ENCODE measurements at regions not wholly inside any gene's neighbourhood (a gene's known extent, or its start where the extent isn't known, plus 50 kb on each side); places are given as distances from the start of the nearest gene placed in this dataset.

DNA sequence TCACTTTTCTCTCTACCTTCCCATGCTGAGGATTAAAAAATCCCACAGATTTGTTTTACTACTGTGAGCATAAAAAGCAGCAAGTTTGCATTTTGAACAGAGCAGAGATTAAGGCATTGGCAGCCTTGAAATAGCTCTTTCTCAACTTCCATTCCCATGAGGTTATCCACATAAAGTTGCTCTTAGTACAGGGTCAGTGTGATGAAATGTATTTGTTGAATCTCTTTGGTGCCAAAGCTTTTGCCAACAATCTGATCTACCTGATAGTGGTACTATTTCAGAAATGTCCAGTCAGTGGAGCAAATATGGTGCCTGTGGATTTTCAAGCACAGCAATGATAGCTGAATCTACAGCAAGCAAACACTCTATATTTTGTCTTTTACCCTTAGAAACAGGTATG, 254.8 kb downstream of the INHBA start:
- Mint-ChIP-seq H3K4me3 (no peak overlapping the region), H3K36me3 (ENCODE audit: low read depth) (no peaks in the 10 kb centered on the region), H3K27ac (no peak overlapping the region), H3K9me3 (no peaks in the 10 kb centered on the region), H3K27me3 (ENCODE audit: insufficient read depth, low read depth, poor library complexity) (peaks cover 2% of the 10 kb centered on the region), H3K4me1 (peaks cover 16% of the 10 kb centered on the region; the same call in 2 of the 3 replicates)
- H3K9me2 ChIP-seq (ENCODE audit: insufficient read depth) = peaks cover 5% of the 10 kb centered on the region
- ATAC-seq (no peak), DNase-seq (ENCODE audit: low spot score) (no peak)
- H3K27ac ChIP-seq (ENCODE audit: low read depth) = no peak overlapping the region
- H4K20me1 ChIP-seq (replicated peaks; ENCODE audit: insufficient read depth) = no peaks in the 10 kb centered on the region
- no peaks in the 10 kb centered on the region for H3K79me2 ChIP-seq (replicated peaks; ENCODE audit: insufficient read depth)
- TF ChIP-seq JUNB (IDR thresholded peaks at IDR 0.05; ENCODE audit: unreplicated experiment) (no peak), POLR2AphosphoS5 (IDR thresholded peaks at IDR 0.05; ENCODE audit: low read depth) (no peak), NANOG (IDR thresholded peaks at IDR 0.05; ENCODE audit: borderline replicate concordance) (no peak), ZNF331 (CRISPR knock-in tag; IDR thresholded peaks at IDR 0.05; ENCODE audit: low read depth) (no peak), STAT1 (IDR thresholded peaks at IDR 0.05; ENCODE audit: unreplicated experiment) (no peak), ZNF114 (CRISPR knock-in tag; IDR thresholded peaks at IDR 0.05) (no peak), EZH2phosphoT487 (IDR thresholded peaks at IDR 0.05; ENCODE audit: unreplicated experiment) (no peak), ETS1 (IDR thresholded peaks at IDR 0.05) (no peak), CREB1 (CRISPR knock-in tag; IDR thresholded peaks at IDR 0.05; ENCODE audit: low read depth) (no peak), EZH2 (IDR thresholded peaks at IDR 0.05; ENCODE audit: low read depth, unreplicated experiment) (no peak)
- TF ChIP-seq, protein P1, sequence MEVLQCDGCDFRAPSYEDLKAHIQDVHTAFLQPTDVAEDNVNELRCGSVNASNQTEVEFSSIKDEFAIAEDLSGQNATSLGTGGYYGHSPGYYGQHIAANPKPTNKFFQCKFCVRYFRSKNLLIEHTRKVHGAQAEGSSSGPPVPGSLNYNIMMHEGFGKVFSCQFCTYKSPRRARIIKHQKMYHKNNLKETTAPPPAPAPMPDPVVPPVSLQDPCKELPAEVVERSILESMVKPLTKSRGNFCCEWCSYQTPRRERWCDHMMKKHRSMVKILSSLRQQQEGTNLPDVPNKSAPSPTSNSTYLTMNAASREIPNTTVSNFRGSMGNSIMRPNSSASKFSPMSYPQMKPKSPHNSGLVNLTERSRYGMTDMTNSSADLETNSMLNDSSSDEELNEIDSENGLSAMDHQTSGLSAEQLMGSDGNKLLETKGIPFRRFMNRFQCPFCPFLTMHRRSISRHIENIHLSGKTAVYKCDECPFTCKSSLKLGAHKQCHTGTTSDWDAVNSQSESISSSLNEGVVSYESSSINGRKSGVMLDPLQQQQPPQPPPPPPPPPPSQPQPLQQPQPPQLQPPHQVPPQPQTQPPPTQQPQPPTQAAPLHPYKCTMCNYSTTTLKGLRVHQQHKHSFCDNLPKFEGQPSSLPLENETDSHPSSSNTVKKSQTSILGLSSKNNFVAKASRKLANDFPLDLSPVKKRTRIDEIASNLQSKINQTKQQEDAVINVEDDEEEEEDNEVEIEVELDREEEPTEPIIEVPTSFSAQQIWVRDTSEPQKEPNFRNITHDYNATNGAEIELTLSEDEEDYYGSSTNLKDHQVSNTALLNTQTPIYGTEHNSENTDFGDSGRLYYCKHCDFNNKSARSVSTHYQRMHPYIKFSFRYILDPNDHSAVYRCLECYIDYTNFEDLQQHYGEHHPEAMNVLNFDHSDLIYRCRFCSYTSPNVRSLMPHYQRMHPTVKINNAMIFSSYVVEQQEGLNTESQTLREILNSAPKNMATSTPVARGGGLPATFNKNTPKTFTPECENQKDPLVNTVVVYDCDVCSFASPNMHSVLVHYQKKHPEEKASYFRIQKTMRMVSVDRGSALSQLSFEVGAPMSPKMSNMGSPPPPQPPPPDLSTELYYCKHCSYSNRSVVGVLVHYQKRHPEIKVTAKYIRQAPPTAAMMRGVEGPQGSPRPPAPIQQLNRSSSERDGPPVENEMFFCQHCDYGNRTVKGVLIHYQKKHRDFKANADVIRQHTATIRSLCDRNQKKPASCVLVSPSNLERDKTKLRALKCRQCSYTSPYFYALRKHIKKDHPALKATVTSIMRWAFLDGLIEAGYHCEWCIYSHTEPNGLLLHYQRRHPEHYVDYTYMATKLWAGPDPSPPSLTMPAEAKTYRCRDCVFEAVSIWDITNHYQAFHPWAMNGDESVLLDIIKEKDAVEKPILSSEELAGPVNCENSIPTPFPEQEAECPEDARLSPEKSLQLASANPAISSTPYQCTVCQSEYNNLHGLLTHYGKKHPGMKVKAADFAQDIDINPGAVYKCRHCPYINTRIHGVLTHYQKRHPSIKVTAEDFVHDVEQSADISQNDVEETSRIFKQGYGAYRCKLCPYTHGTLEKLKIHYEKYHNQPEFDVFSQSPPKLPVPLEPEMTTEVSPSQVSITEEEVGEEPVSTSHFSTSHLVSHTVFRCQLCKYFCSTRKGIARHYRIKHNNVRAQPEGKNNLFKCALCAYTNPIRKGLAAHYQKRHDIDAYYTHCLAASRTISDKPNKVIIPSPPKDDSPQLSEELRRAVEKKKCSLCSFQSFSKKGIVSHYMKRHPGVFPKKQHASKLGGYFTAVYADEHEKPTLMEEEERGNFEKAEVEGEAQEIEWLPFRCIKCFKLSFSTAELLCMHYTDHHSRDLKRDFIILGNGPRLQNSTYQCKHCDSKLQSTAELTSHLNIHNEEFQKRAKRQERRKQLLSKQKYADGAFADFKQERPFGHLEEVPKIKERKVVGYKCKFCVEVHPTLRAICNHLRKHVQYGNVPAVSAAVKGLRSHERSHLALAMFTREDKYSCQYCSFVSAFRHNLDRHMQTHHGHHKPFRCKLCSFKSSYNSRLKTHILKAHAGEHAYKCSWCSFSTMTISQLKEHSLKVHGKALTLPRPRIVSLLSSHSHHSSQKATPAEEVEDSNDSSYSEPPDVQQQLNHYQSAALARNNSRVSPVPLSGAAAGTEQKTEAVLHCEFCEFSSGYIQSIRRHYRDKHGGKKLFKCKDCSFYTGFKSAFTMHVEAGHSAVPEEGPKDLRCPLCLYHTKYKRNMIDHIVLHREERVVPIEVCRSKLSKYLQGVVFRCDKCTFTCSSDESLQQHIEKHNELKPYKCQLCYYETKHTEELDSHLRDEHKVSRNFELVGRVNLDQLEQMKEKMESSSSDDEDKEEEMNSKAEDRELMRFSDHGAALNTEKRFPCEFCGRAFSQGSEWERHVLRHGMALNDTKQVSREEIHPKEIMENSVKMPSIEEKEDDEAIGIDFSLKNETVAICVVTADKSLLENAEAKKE (CRISPR knock-in tag; IDR thresholded peaks at IDR 0.05) = no peak
- TF ChIP-seq, protein P2, sequence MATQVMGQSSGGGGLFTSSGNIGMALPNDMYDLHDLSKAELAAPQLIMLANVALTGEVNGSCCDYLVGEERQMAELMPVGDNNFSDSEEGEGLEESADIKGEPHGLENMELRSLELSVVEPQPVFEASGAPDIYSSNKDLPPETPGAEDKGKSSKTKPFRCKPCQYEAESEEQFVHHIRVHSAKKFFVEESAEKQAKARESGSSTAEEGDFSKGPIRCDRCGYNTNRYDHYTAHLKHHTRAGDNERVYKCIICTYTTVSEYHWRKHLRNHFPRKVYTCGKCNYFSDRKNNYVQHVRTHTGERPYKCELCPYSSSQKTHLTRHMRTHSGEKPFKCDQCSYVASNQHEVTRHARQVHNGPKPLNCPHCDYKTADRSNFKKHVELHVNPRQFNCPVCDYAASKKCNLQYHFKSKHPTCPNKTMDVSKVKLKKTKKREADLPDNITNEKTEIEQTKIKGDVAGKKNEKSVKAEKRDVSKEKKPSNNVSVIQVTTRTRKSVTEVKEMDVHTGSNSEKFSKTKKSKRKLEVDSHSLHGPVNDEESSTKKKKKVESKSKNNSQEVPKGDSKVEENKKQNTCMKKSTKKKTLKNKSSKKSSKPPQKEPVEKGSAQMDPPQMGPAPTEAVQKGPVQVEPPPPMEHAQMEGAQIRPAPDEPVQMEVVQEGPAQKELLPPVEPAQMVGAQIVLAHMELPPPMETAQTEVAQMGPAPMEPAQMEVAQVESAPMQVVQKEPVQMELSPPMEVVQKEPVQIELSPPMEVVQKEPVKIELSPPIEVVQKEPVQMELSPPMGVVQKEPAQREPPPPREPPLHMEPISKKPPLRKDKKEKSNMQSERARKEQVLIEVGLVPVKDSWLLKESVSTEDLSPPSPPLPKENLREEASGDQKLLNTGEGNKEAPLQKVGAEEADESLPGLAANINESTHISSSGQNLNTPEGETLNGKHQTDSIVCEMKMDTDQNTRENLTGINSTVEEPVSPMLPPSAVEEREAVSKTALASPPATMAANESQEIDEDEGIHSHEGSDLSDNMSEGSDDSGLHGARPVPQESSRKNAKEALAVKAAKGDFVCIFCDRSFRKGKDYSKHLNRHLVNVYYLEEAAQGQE (IDR thresholded peaks at IDR 0.05; ENCODE audit: unreplicated experiment) = no peak
- TF ChIP-seq, protein P3, sequence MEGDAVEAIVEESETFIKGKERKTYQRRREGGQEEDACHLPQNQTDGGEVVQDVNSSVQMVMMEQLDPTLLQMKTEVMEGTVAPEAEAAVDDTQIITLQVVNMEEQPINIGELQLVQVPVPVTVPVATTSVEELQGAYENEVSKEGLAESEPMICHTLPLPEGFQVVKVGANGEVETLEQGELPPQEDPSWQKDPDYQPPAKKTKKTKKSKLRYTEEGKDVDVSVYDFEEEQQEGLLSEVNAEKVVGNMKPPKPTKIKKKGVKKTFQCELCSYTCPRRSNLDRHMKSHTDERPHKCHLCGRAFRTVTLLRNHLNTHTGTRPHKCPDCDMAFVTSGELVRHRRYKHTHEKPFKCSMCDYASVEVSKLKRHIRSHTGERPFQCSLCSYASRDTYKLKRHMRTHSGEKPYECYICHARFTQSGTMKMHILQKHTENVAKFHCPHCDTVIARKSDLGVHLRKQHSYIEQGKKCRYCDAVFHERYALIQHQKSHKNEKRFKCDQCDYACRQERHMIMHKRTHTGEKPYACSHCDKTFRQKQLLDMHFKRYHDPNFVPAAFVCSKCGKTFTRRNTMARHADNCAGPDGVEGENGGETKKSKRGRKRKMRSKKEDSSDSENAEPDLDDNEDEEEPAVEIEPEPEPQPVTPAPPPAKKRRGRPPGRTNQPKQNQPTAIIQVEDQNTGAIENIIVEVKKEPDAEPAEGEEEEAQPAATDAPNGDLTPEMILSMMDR (conservative IDR thresholded peaks at IDR 0.05; ENCODE audit: low read depth in 2 of 2) = no peak
- no peaks in the 10 kb centered on the region for H3F3A ChIP-seq (replicated peaks; ENCODE audit: low read depth)
- H3K4me3 ChIP-seq = no peak overlapping the region
- no peak overlapping the region for H2AFZ ChIP-seq
- no peaks in the 10 kb centered on the region for H3K27me3 ChIP-seq (ENCODE audit: insufficient read depth)
- peaks cover 11% of the 10 kb centered on the region for H3K4me1 ChIP-seq (ENCODE audit: insufficient read depth)
- no peaks in the 10 kb centered on the region for H3K36me3 ChIP-seq (ENCODE audit: insufficient read depth)
- no peak overlapping the region for H3K4me2 ChIP-seq

All from GM23338 (cell line).